Left ventricle myocardium inferior (tissue), 1 donor: ENCODE measurements at regions not wholly inside any gene's neighbourhood (a gene's known extent, or its start where the extent isn't known, plus 50 kb on each side); places are given as distances from the start of the nearest gene placed in this dataset.
A peak's percentile ranks its signal among the peaks of the same experiment; 100 is the strongest.
"Not testable (repeated sequence)": the region's sequence is repeated elsewhere in the genome, so short reads cannot be mapped to it uniquely, and the experiment has no call there.

Source experiments
- DNase-seq: peaks from one replicate; pipeline ENCODE4 v3.0.0-alpha.2; 2020
- H3K27ac ChIP-seq: fragments of 200-600 bp; replicated peaks from 2 replicates; pipeline ENCODE4 v1.8.0; 2021
- H3K27me3 ChIP-seq: fragments of 200-600 bp; 2 replicates; pipeline ENCODE4 v1.8.0; 2021; ENCODE audit warnings: low read depth
- H3K36me3 ChIP-seq: fragments of 200-600 bp; 2 replicates; pipeline ENCODE4 v1.8.0; 2021
- H3K4me1 ChIP-seq: fragments of 200-600 bp; 2 replicates; pipeline ENCODE4 v1.8.0; 2021
- H3K4me3 ChIP-seq: fragments of 200-600 bp; 2 replicates; pipeline ENCODE4 v1.8.0; 2021; ENCODE audit warnings: mild to moderate bottlenecking, moderate library complexity
- H3K9me3 ChIP-seq: fragments of 200-600 bp; replicated peaks from 2 replicates; pipeline ENCODE4 v1.8.0; 2021
- CTCF ChIP-seq: fragments of 200-600 bp; IDR thresholded peaks from 2 replicates; pipeline ENCODE4 v1.8.0; 2021; ENCODE audit warnings: antibody characterized with exemption, mild to moderate bottlenecking, borderline replicate concordance
- intact Hi-C: fragments of 100-400 bp; cut with micrococcal nuclease; formaldehyde crosslinking; loops from one replicate; pipeline ENCODE4 v1.11.0; 2022
- donor health status: DM: no; HTN: yes; CAD: no; lungs with severe emphysema.

DNA sequence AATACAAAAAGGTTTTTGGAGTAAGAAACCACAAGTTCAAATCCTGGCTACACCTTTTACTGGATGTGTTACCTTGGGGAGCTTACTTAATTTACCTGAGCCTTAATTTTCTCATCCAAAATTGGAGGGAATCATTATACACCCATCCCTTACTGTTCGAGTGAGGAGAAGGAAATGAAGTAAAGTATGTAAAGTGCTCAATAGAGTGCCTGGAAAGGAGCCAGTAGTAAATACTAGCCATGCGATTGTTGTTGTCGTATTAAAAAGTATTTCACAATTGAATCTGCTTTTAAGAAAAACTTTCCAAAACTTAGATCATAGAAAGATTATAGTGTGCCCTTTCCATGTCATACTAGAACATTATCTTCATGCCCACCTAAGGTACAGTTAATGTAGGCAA, 124.5 kb downstream of the ATXN3L start:
- intact Hi-C loops, result no loop called here
- Histone ChIP-seq H3K4me3 (no peak overlapping the region), H3K9me3 (no peaks in the 10 kb centered on the region), H3K27me3 (no peaks in the 10 kb centered on the region), H3K36me3 (no peaks in the 10 kb centered on the region), H3K27ac (no peak overlapping the region), H3K4me1 (peaks cover 8% of the 10 kb centered on the region)
- DNase-seq, result no peak
- no peak for TF ChIP-seq CTCF

- intact Hi-C loops, result no loop called here
- TF ChIP-seq CTCF, result no peak
- H3K4me1 ChIP-seq, result peaks cover 17% of the 10 kb centered on the region
- H3K36me3 ChIP-seq, result no peaks in the 10 kb centered on the region
- H3K27ac ChIP-seq, result peak overlapping the region; percentile 33
- no peaks in the 10 kb centered on the region for H3K9me3 ChIP-seq
- H3K27me3 ChIP-seq, result no peaks in the 10 kb centered on the region
- no peak for DNase-seq
- H3K4me3 ChIP-seq, result no peak overlapping the region
Observed at GRCh38 chrX:13194291-13195103, 125.4 kb downstream of the ATXN3L start.

DNA sequence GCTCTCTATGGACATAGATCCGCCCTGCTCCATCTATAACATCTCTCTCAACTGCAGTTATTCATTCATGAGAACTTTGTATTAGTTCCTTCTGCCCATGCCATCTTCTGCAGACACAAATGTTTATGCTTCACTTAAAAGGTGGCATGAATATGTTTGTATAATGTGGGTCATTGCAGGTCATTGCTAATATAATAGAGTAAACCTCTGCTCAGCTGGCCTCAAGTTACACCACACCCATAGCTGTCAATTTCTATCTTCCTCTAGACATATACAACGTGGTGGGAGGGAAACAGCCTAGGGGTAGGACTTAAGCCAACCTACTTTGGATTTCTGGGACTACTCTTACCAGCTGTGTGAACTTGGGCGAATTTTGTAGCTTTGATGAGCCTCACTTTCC, 129.8 kb downstream of the ATXN3L start:
- Histone ChIP-seq H3K9me3 (no peaks in the 10 kb centered on the region), H3K36me3 (no peaks in the 10 kb centered on the region), H3K4me1 (peaks cover 27% of the 10 kb centered on the region), H3K27me3 (no peaks in the 10 kb centered on the region), H3K4me3 (no peak overlapping the region), H3K27ac (no peak overlapping the region)
- intact Hi-C loops, result no loop called here
- DNase-seq, result no peak
- TF ChIP-seq CTCF, result no peak

DNA sequence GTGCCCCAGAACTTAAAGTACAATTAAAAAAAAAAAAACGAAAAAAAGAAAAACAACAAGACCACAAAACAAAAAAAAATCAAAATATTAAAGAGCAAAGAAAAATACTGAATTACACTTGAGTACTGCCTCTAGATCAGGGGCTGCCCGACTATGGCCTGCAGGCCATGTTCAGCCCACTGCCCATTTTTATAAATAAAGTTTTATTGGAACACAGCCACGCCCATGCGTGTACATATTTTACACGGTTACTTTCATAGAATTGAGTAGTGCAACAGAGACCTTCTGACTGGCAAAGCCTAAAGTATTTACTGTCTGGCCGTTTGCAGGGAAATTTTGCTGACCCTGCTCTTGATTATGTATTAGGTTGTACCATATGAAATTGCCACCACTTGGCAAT, 130.5 kb downstream of the ATXN3L start:
- TF ChIP-seq CTCF, result no peak
- no peak for DNase-seq
- H3K4me3 ChIP-seq, result no peak overlapping the region
- intact Hi-C loops, result no loop called here
- H3K9me3 ChIP-seq, result peaks cover 1% of the 10 kb centered on the region
- no peaks in the 10 kb centered on the region for H3K27me3 ChIP-seq
- peaks cover 27% of the 10 kb centered on the region for H3K4me1 ChIP-seq
- H3K27ac ChIP-seq, result peak overlapping the region; percentile 60
- no peaks in the 10 kb centered on the region for H3K36me3 ChIP-seq

- TF ChIP-seq CTCF, result no peak
- no peaks in the 10 kb centered on the region for H3K36me3 ChIP-seq
- no peak overlapping the region for H3K4me3 ChIP-seq
- H3K9me3 ChIP-seq, result peaks cover 3% of the 10 kb centered on the region
- intact Hi-C loops, result no loop called here
- no peak for DNase-seq
- no peaks in the 10 kb centered on the region for H3K27me3 ChIP-seq
- H3K27ac ChIP-seq, result peak overlapping the region; percentile 60
- peaks cover 22% of the 10 kb centered on the region for H3K4me1 ChIP-seq
Observed at GRCh38 chrX:13188731-13189309, 131.0 kb downstream of the ATXN3L start.

GRCh38 chrX:13186643-13187042, 133.2 kb downstream of the ATXN3L start:
- H3K9me3 ChIP-seq, H3K27ac ChIP-seq, H3K4me3 ChIP-seq, DNase-seq, H3K27me3 ChIP-seq, H3K36me3 ChIP-seq, intact Hi-C loops: not testable (repeated sequence)
- H3K4me1 ChIP-seq, result peaks cover 19% of the 10 kb centered on the region
